Neuronal stem cell (in vitro differentiated cells): ENCODE measurements at regions not wholly inside any gene's neighbourhood (a gene's known extent, or its start where the extent isn't known, plus 50 kb on each side); places are given as distances from the start of the nearest gene placed in this dataset.

Experiments used
- DNase-seq: peaks from one replicate; pipeline ENCODE4 v3.0.0-alpha.2; 2013; ENCODE audit warnings: low spot score
- H2AFZ ChIP-seq: one replicate; pipeline ENCODE4 v1.6.1; 2013; ENCODE audit warnings: mild to moderate bottlenecking, low read length, inconsistent platforms
- H2AK5ac ChIP-seq: 2 replicates; pipeline ENCODE4 v1.6.1; 2013; ENCODE audit warnings: low read depth, mild to moderate bottlenecking, inconsistent platforms, low read length, moderate library complexity, mixed read lengths
- H2BK120ac ChIP-seq: 2 replicates; pipeline ENCODE4 v1.6.1; 2013; ENCODE audit warnings: low read depth, mild to moderate bottlenecking, inconsistent platforms, low read length, moderate library complexity, mixed read lengths
- H2BK12ac ChIP-seq: one replicate; pipeline ENCODE4 v1.6.1; 2013; ENCODE audit warnings: low read length, inconsistent platforms
- H2BK15ac ChIP-seq: 2 replicates; pipeline ENCODE4 v1.6.1; 2013; ENCODE audit warnings: mild to moderate bottlenecking, low read length, inconsistent platforms, mixed read lengths
- H2BK5ac ChIP-seq: one replicate; pipeline ENCODE4 v1.6.1; 2013; ENCODE audit warnings: inconsistent platforms, mild to moderate bottlenecking, low read length, moderate library complexity
- H3K14ac ChIP-seq: one replicate; pipeline ENCODE4 v1.6.1; 2013; ENCODE audit warnings: low read length, inconsistent platforms
- H3K18ac ChIP-seq: 2 replicates; pipeline ENCODE4 v1.6.1; 2013; ENCODE audit warnings: low read length, inconsistent platforms
- H3K23ac ChIP-seq: 2 replicates; pipeline ENCODE4 v1.6.1; 2013; ENCODE audit warnings: low read depth, mild to moderate bottlenecking, mixed read lengths, low read length, inconsistent platforms; ENCODE audit not compliant: poor library complexity
- H3K27ac ChIP-seq: replicated peaks from 3 replicates; pipeline ENCODE4 v1.5.1; 2013; ENCODE audit warnings: low read length, inconsistent platforms
- H3K27me3 ChIP-seq, 3 experiments: 2 replicates each; pipeline ENCODE4 v1.6.1; 2013; ENCODE audit warnings: low read length in 3 of 3, mild to moderate bottlenecking in 2 of 3, inconsistent platforms in 1 of 3, low read depth in 1 of 3, mixed read lengths in 1 of 3, moderate library complexity in 1 of 3; ENCODE audit not compliant: control insufficient read depth in 3 of 3, insufficient read depth in 3 of 3
- H3K36me3 ChIP-seq, 2 donors: replicated peaks in 1 of 2; 2 replicates each; pipeline ENCODE4 v1.6.1; 2013; ENCODE audit warnings: low read length in 2 of 2; ENCODE audit not compliant: control insufficient read depth in 2 of 2, insufficient read depth in 2 of 2
- H3K4ac ChIP-seq: 2 replicates; pipeline ENCODE4 v1.6.1; 2013; ENCODE audit warnings: inconsistent platforms, mild to moderate bottlenecking, low read length, moderate library complexity
- H3K4me1 ChIP-seq, 2 donors: 1 replicate in 1 of 2; 2 replicates in 1 of 2; pipeline ENCODE4 v1.6.1; 2013; ENCODE audit warnings: low read length in 2 of 2, low read depth in 1 of 2; ENCODE audit not compliant: control insufficient read depth in 2 of 2, insufficient read depth in 1 of 2
- H3K4me2 ChIP-seq: one replicate; pipeline ENCODE4 v1.6.1; 2013; ENCODE audit warnings: mild to moderate bottlenecking, low read length, inconsistent platforms; ENCODE audit not compliant: insufficient read depth, poor library complexity, severe bottlenecking
- H3K4me3 ChIP-seq, 2 donors: 2 replicates each; pipeline ENCODE4 v1.5.1; 2013; ENCODE audit warnings: low read length in 2 of 2, mild to moderate bottlenecking in 2 of 2, inconsistent platforms in 1 of 2, moderate library complexity in 1 of 2
- H3K79me1 ChIP-seq: one replicate; pipeline ENCODE4 v1.6.1; 2013; ENCODE audit warnings: low read depth, mild to moderate bottlenecking, inconsistent platforms, low read length, moderate library complexity
- H3K9ac ChIP-seq: one replicate; pipeline ENCODE4 v1.6.1; 2013; ENCODE audit warnings: mild to moderate bottlenecking, low read depth, low read length, inconsistent platforms; ENCODE audit not compliant: poor library complexity
- H3K9me3 ChIP-seq, 2 donors: replicated peaks in 1 of 2; 2 replicates each; pipeline versions ENCODE3 to v1.6.1; 2013; ENCODE audit warnings: low read length in 2 of 2, mild to moderate bottlenecking in 2 of 2, inconsistent platforms in 1 of 2, low read depth in 1 of 2, mixed read lengths in 1 of 2, moderate library complexity in 1 of 2; ENCODE audit not compliant: control insufficient read depth in 2 of 2, insufficient read depth in 1 of 2
- H4K8ac ChIP-seq: one replicate; pipeline ENCODE4 v1.6.1; 2013; ENCODE audit warnings: low read depth, mild to moderate bottlenecking, inconsistent platforms, low read length, moderate library complexity
- H4K91ac ChIP-seq: one replicate; pipeline ENCODE4 v1.6.1; 2013; ENCODE audit warnings: low read length, low read depth, mild to moderate bottlenecking, inconsistent platforms; ENCODE audit not compliant: poor library complexity
- WGBS, 2 donors: extraction: QIAGEN DNeasy Blood & Tissue Kit; methylation state at CpG; one replicate each; pipeline ENCODE4 v1.1.7; 2013; ENCODE audit warnings: missing lambda C conversion rate in 2 of 2, mixed read lengths in 1 of 2; ENCODE audit not compliant: insufficient read length in 2 of 2, insufficient replicate concordance in 1 of 2; ENCODE audit errors: extremely low coverage in 2 of 2; 5-methylcytosine and 5-hydroxymethylcytosine counted together

GRCh38 chr17:74063439-74063838, 140.0 kb upstream of the RPL38 start:
- H3K79me1 ChIP-seq, result no peaks in the 10 kb centered on the region
- no CpG with 5 or more reads among the region's 10 CpGs for WGBS, 2 donors
- no peak overlapping the region for H2BK12ac ChIP-seq
- no peak overlapping the region for H2AFZ ChIP-seq
- H3K9ac ChIP-seq, result no peak overlapping the region
- H3K23ac ChIP-seq, result no peak overlapping the region
- H3K9me3 ChIP-seq, result no peaks in the 10 kb centered on the region
- no peak overlapping the region for H2BK120ac ChIP-seq
- no peak overlapping the region for H3K27ac ChIP-seq
- no peak overlapping the region for H3K14ac ChIP-seq
- H4K91ac ChIP-seq, result no peak overlapping the region
- peak overlapping the region; percentile 43 for H2BK15ac ChIP-seq
- H3K36me3 ChIP-seq, result no peaks in the 10 kb centered on the region
- H2AK5ac ChIP-seq, result no peak overlapping the region
- no peaks in the 10 kb centered on the region for H3K27me3 ChIP-seq
- H4K8ac ChIP-seq, result no peak overlapping the region
- H2BK5ac ChIP-seq, result no peak overlapping the region
- H3K4me2 ChIP-seq, result no peak overlapping the region
- H3K4ac ChIP-seq, result no peak overlapping the region
- H3K18ac ChIP-seq, result no peak overlapping the region
- H3K4me3 ChIP-seq, result no peak overlapping the region
- DNase-seq, result no peak
- H3K4me1 ChIP-seq, result peaks cover 0 to 1% of the 10 kb centered on the region in 2 donors

- no CpG with 5 or more reads among the region's 3 CpGs for WGBS, 2 donors
- no peak overlapping the region for H4K91ac ChIP-seq
Observed at GRCh38 chr17:74070374-74070773, 133.1 kb upstream of the RPL38 start.

GRCh38 chr17:74070998-74071679, 132.3 kb upstream of the RPL38 start:
- no peak overlapping the region for H3K27ac ChIP-seq
- peaks cover 0 to 4% of the 10 kb centered on the region in 2 donors for H3K9me3 ChIP-seq
- H3K36me3 ChIP-seq, result no peaks in the 10 kb centered on the region
- no peak overlapping the region for H3K4ac ChIP-seq
- no peak overlapping the region for H2BK5ac ChIP-seq
- H3K18ac ChIP-seq, result no peak overlapping the region
- no peak overlapping the region for H2AFZ ChIP-seq
- no peak overlapping the region for H3K4me2 ChIP-seq
- H2BK120ac ChIP-seq, result no peak overlapping the region
- H2BK15ac ChIP-seq, result no peak overlapping the region
- H3K14ac ChIP-seq, result no peak overlapping the region
- H2AK5ac ChIP-seq, result no peak overlapping the region
- H3K79me1 ChIP-seq, result no peaks in the 10 kb centered on the region
- no CpG with 5 or more reads among the region's 12 CpGs for WGBS, 2 donors
- H3K4me1 ChIP-seq, result no peaks in the 10 kb centered on the region
- H2BK12ac ChIP-seq, result no peak overlapping the region
- peaks cover 0 to 2% (median 0%) of the 10 kb centered on the region in 3 experiments for H3K27me3 ChIP-seq
- no peak for DNase-seq
- no peak overlapping the region for H4K91ac ChIP-seq
- no peak overlapping the region for H3K9ac ChIP-seq
- no peak overlapping the region for H3K23ac ChIP-seq
- no peak overlapping the region for H3K4me3 ChIP-seq
- H4K8ac ChIP-seq, result no peak overlapping the region

More at GRCh38 chr17:74070374-74070773, 133.1 kb upstream of the RPL38 start:
- Histone ChIP-seq H3K36me3 (no peaks in the 10 kb centered on the region), H3K27ac (no peak overlapping the region), H3K4me2 (no peak overlapping the region), H3K23ac (no peak overlapping the region), H3K4me1 (no peaks in the 10 kb centered on the region), H2BK120ac (no peak overlapping the region), H3K18ac (no peak overlapping the region), H3K79me1 (no peaks in the 10 kb centered on the region), H3K27me3 (no peaks in the 10 kb centered on the region), H4K8ac (no peak overlapping the region), H2BK12ac (no peak overlapping the region), H2AK5ac (no peak overlapping the region), H3K4me3 (no peak overlapping the region), H3K4ac (no peak overlapping the region), H3K9me3 (peaks cover 0 to 1% of the 10 kb centered on the region in 2 donors), H2BK5ac (no peak overlapping the region), H2BK15ac (no peak overlapping the region), H3K9ac (no peak overlapping the region), H2AFZ (no peak overlapping the region), H3K14ac (no peak overlapping the region)
- DNase-seq, result no peak

- H3K27ac ChIP-seq, result no peak overlapping the region
- no peak overlapping the region for H2BK5ac ChIP-seq
- H3K36me3 ChIP-seq, result peaks cover 0 to 3% of the 10 kb centered on the region in 2 donors
- H3K4me1 ChIP-seq, result no peaks in the 10 kb centered on the region
- no peak overlapping the region for H3K23ac ChIP-seq
- no peak overlapping the region for H4K91ac ChIP-seq
- no peak overlapping the region for H3K14ac ChIP-seq
- no peak overlapping the region for H3K18ac ChIP-seq
- no peak overlapping the region for H3K4me2 ChIP-seq
- no peaks in the 10 kb centered on the region for H3K79me1 ChIP-seq
- H3K9ac ChIP-seq, result no peak overlapping the region
- no CpG with 5 or more reads among the region's 4 CpGs for WGBS, 2 donors
- no peak overlapping the region for H2BK15ac ChIP-seq
- no peak overlapping the region for H2AFZ ChIP-seq
- H2BK120ac ChIP-seq, result no peak overlapping the region
- no peak overlapping the region for H3K4me3 ChIP-seq
- no peak overlapping the region for H2BK12ac ChIP-seq
- H4K8ac ChIP-seq, result no peak overlapping the region
- peaks cover 0 to 7% of the 10 kb centered on the region in 2 donors for H3K9me3 ChIP-seq
- H3K27me3 ChIP-seq, result peaks cover 0 to 2% (median 0%) of the 10 kb centered on the region in 3 experiments
- no peak overlapping the region for H2AK5ac ChIP-seq
- H3K4ac ChIP-seq, result no peak overlapping the region
- no peak for DNase-seq
Observed at GRCh38 chr17:74072340-74072739, 131.1 kb upstream of the RPL38 start.
